ENCODE measurements at regions not wholly inside any gene's neighbourhood (a gene's known extent, or its start where the extent isn't known, plus 50 kb on each side); places are given as distances from the start of the nearest gene placed in this dataset.

DNA sequence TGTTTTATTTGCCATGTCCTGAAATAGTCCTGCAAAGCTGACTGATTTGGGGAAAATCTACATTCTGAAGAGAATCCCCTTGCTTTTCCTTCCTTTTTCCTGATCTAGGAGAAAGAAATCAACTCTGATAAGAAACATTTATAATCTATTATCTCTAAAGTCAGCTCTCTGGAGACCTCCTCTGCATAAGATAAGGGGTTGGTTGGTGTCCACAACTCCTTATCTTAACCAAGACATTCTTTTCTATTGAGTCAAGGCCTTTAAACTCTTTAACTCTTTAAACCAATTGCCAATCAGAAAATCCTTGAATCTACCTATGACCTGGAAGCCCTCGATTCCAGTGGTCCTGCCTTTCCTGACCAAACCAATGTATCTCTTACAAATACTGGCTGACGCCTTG is 373.6 kb upstream of the RASGEF1B start:
- TF ChIP-seq, protein P1, sequence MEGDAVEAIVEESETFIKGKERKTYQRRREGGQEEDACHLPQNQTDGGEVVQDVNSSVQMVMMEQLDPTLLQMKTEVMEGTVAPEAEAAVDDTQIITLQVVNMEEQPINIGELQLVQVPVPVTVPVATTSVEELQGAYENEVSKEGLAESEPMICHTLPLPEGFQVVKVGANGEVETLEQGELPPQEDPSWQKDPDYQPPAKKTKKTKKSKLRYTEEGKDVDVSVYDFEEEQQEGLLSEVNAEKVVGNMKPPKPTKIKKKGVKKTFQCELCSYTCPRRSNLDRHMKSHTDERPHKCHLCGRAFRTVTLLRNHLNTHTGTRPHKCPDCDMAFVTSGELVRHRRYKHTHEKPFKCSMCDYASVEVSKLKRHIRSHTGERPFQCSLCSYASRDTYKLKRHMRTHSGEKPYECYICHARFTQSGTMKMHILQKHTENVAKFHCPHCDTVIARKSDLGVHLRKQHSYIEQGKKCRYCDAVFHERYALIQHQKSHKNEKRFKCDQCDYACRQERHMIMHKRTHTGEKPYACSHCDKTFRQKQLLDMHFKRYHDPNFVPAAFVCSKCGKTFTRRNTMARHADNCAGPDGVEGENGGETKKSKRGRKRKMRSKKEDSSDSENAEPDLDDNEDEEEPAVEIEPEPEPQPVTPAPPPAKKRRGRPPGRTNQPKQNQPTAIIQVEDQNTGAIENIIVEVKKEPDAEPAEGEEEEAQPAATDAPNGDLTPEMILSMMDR (IDR thresholded peaks at IDR 0.05): no peak
- TF ChIP-seq POLR2A (IDR thresholded peaks at IDR 0.05): no peak
- TF ChIP-seq EP300 (IDR thresholded peaks at IDR 0.05; ENCODE audit: low read depth): no peak
- TF ChIP-seq POLR2AphosphoS5 (IDR thresholded peaks at IDR 0.05): no peak

All from transverse colon (tissue), 4 donors.